Stomach (tissue), 4 donors: ENCODE measurements at regions not wholly inside any gene's neighbourhood (a gene's known extent, or its start where the extent isn't known, plus 50 kb on each side); places are given as distances from the start of the nearest gene placed in this dataset.

Source experiments
- CTCF ChIP-seq, 7 experiments: fragments of 450-650 bp in 4 of 7; fragments of 200-600 bp in 3 of 7; sonication (generic) in 3 of 7; IDR thresholded peaks; one replicate each; pipeline ENCODE4 v1.5.1; 2016 to 2019; ENCODE audit warnings: antibody characterized with exemption in 7 of 7, control low read depth in 2 of 7, mild to moderate bottlenecking in 1 of 7
- EP300 ChIP-seq: sonication (generic); formaldehyde crosslinking; IDR thresholded peaks from one replicate; pipeline ENCODE4 v1.6.1; 2017; ENCODE audit warnings: antibody characterized with exemption
- POLR2A ChIP-seq, 4 donors: fragments of 450-650 bp; IDR thresholded peaks; one replicate each; pipeline ENCODE4 v1.6.1; 2016; ENCODE audit warnings: antibody characterized with exemption in 4 of 4, control low read depth in 2 of 4, mild to moderate bottlenecking in 1 of 4, moderate library complexity in 1 of 4

DNA sequence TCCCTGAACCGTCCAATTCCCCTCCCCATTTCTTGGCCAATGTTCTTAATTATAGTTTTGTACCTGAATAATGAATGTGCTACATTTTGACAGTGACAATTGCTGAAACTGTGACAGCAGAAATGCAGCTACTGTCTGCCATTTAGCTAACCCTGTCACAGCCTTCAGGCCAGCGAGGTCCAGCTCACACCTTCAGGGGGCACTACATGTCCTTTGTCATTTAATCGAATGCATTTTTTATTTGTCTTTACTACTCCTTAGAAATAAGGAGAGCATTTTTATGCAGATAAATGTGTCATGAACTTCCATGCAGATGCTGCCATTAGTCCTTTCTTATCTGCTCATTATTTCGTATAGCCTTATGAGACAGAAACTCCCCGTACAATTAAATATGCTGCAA lies 159.9 kb downstream of the MZT1 start:
- TF ChIP-seq POLR2A (IDR thresholded peaks at IDR 0.05) (no peak), CTCF (IDR thresholded peaks at IDR 0.05) (no peak), EP300 (no peak)
